Gastrocnemius medialis (tissue), 4 donors: ENCODE measurements at regions not wholly inside any gene's neighbourhood (a gene's known extent, or its start where the extent isn't known, plus 50 kb on each side); places are given as distances from the start of the nearest gene placed in this dataset.

Experiments
- ATAC-seq, 2 donors: fragments of 150-250 bp; one replicate each; pipeline ENCODE4 v1.9.1; 2016
- DNase-seq, 2 donors: peaks; one replicate each; pipeline ENCODE4 v3.0.0-alpha.2; 2019
- H3K27ac ChIP-seq, 4 donors: fragments of 200-600 bp; sonication (generic); 1 replicate in 1 of 4; 2 replicates in 3 of 4; pipeline ENCODE4 v1.5.1; 2016 to 2018; ENCODE audit warnings: mild to moderate bottlenecking in 2 of 4, moderate library complexity in 1 of 4
- H3K27me3 ChIP-seq, 3 donors: fragments of 200-600 bp; sonication (generic) in 2 of 3; 1 replicate in 1 of 3; 2 replicates in 2 of 3; pipeline versions ENCODE4 v1.5.1 to v1.6.0; 2016 to 2019; ENCODE audit warnings: mild to moderate bottlenecking in 1 of 3, moderate library complexity in 1 of 3
- H3K36me3 ChIP-seq, 2 donors: fragments of 200-600 bp; sonication (generic) in 1 of 2; one replicate each; pipeline ENCODE4 v1.5.1; 2017 to 2018
- H3K4me1 ChIP-seq, 2 donors: fragments of 200-600 bp; sonication (generic) in 1 of 2; one replicate each; pipeline ENCODE4 v1.5.1; 2016 to 2017; ENCODE audit warnings: mild to moderate bottlenecking in 2 of 2
- H3K4me3 ChIP-seq, 4 donors: fragments of 200-600 bp; sonication (generic) in 3 of 4; 1 replicate in 1 of 4; 2 replicates in 3 of 4; pipeline ENCODE4 v1.5.1; 2016 to 2019; ENCODE audit warnings: mild to moderate bottlenecking in 2 of 4
- H3K9me3 ChIP-seq, 3 donors: fragments of 200-600 bp; sonication (generic) in 2 of 3; 1 replicate in 1 of 3; 2 replicates in 2 of 3; pipeline ENCODE4 v1.5.1; 2016 to 2019
- POLR2A ChIP-seq, 2 donors: fragments of 450-650 bp; IDR thresholded peaks; one replicate each; pipeline ENCODE4 v1.6.1; 2017; ENCODE audit warnings: antibody characterized with exemption in 2 of 2, mild to moderate bottlenecking in 2 of 2, moderate library complexity in 2 of 2
- in situ Hi-C, 4 donors: fragments of 200-750 bp; cut with MboI; loops; one replicate each; pipeline versions ENCODE4 v1.15.0 to v1.8.0; 2017; ENCODE audit warnings: low sequenced_read_pairs in 4 of 4
- intact Hi-C: fragments of 100-400 bp; cut with DNase I; formaldehyde crosslinking; loops from one replicate; pipeline ENCODE4 v1.15.1; 2023; ENCODE audit warnings: low total_unique reads
- TF ChIP-seq, protein P1 (sequence below), 5 experiments: fragments of 450-650 bp in 3 of 5; fragments of 200-600 bp in 2 of 5; sonication (generic) in 2 of 5; IDR thresholded peaks in 4 of 5; conservative IDR thresholded peaks in 1 of 5; 1 replicate in 4 of 5; 2 replicates in 1 of 5; pipeline ENCODE4 v1.5.1; 2016 to 2019; ENCODE audit warnings: antibody characterized with exemption in 5 of 5, mild to moderate bottlenecking in 3 of 5, moderate library complexity in 3 of 5

DNA sequence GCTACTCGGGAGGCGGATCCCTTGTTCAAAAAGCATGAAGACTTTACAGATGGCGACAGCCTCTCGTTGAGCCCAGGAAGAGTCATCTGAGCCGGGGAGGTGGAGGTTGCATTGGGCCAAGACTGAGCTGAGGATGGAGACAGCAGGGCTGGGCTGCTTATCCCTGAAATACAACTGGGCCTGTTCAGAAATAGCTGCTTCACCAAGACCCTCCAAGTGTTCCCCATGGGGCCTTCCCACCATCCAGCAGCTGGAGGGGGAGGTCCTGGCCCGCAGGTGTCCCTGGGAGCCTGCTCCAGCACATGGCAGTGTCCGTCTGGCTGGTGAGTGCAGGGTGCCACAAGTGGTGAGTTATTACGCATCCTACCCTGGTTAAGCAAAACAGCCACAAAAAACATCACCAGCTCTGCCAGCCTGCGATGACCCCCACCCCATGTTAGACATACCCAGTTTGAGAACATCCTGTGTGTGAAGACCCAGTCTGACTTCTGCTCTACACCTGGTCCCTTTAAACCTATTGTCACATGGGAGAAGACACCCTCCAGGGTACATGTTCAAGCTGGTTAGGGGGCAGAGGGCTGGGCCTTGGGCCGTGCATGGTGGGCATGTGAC, 93.1 kb upstream of the TMPRSS2 start:
- ATAC-seq (no peak), DNase-seq (no peak)
- TF ChIP-seq POLR2A (IDR thresholded peaks at IDR 0.05), result no peak
- TF ChIP-seq, protein P1, sequence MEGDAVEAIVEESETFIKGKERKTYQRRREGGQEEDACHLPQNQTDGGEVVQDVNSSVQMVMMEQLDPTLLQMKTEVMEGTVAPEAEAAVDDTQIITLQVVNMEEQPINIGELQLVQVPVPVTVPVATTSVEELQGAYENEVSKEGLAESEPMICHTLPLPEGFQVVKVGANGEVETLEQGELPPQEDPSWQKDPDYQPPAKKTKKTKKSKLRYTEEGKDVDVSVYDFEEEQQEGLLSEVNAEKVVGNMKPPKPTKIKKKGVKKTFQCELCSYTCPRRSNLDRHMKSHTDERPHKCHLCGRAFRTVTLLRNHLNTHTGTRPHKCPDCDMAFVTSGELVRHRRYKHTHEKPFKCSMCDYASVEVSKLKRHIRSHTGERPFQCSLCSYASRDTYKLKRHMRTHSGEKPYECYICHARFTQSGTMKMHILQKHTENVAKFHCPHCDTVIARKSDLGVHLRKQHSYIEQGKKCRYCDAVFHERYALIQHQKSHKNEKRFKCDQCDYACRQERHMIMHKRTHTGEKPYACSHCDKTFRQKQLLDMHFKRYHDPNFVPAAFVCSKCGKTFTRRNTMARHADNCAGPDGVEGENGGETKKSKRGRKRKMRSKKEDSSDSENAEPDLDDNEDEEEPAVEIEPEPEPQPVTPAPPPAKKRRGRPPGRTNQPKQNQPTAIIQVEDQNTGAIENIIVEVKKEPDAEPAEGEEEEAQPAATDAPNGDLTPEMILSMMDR (IDR thresholded peaks at IDR 0.05 in 4 of 5, conservative IDR thresholded peaks at IDR 0.05 in 1 of 5), result no peak
- Histone ChIP-seq H3K27me3 (peaks cover 0 to 7% (median 0%) of the 10 kb centered on the region in 3 donors), H3K4me1 (no peaks in the 10 kb centered on the region), H3K27ac (no peak overlapping the region), H3K36me3 (no peaks in the 10 kb centered on the region), H3K9me3 (no peaks in the 10 kb centered on the region), H3K4me3 (no peak overlapping the region)
- in situ Hi-C loops (loop anchor here in 1 of 4 donors (25.0 kb wide), 1 partner anchor 511 kb away; no protein-coding TSS in a partner anchor), intact Hi-C loops (no loop called here)

DNA sequence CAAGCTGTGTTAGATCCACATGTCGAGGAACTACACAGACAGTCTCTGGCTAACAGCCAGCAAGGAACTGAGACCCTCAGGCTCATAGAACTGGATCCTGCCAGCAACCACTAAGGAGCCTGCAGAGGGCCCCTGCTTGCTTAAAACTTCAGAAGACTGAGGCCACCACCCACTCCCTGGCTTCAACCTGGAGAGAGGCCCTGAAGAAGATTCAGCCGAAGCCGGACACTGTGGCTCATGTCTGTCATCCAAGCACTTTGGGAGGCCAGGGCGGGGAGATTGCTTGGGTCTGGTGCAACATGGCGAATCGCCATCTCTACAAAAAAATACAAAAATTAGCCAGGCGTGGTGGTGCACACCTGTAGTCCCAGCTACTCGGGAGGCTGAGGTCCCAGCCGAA, 92.6 kb upstream of the TMPRSS2 start:
- no peak for ATAC-seq
- H3K4me1 ChIP-seq, result no peaks in the 10 kb centered on the region

DNA sequence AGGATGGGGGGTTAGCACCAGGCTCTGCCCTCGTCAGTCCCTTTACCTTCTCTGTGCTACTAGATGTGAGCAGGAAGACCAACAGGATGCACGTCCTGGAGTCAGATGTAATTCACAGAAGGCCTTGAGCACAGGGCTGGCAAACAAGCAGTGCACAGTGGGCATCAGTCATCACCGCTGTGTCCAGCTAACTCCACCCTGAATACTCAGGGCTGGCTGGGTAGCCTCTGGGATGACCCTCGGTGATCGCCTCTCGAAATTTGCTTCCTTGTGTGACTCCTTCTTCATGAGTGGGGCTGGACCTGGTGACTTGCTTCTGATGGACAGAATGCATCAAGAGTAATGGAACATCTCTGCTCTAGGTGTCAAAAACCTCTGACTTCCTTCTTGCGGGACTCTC, 92.2 kb upstream of the TMPRSS2 start:
- TF ChIP-seq, protein P1 (IDR thresholded peaks at IDR 0.05 in 4 of 5, conservative IDR thresholded peaks at IDR 0.05 in 1 of 5), result no peak
- TF ChIP-seq POLR2A (IDR thresholded peaks at IDR 0.05), result no peak
- Histone ChIP-seq H3K9me3 (no peaks in the 10 kb centered on the region), H3K27me3 (peaks cover 0 to 5% (median 0%) of the 10 kb centered on the region in 3 donors), H3K27ac (no peak overlapping the region), H3K36me3 (no peaks in the 10 kb centered on the region), H3K4me3 (no peak overlapping the region), H3K4me1 (no peaks in the 10 kb centered on the region)
- intact Hi-C loops (no loop called here), in situ Hi-C loops (loop anchor here in 1 of 4 donors (25.0 kb wide), 1 partner anchor 512 kb away; no protein-coding TSS in a partner anchor)
- ATAC-seq (no peak), DNase-seq (no peak)

More for the DNA sequence above, 92.6 kb upstream of the TMPRSS2 start:
- DNase-seq, result no peak
- no peaks in the 10 kb centered on the region for H3K36me3 ChIP-seq
- intact Hi-C loops, result no loop called here
- no peaks in the 10 kb centered on the region for H3K9me3 ChIP-seq
- no peak for TF ChIP-seq POLR2A (IDR thresholded peaks at IDR 0.05)
- TF ChIP-seq, protein P1 (IDR thresholded peaks at IDR 0.05 in 4 of 5, conservative IDR thresholded peaks at IDR 0.05 in 1 of 5), result no peak
- H3K27me3 ChIP-seq, result peaks cover 0 to 5% (median 0%) of the 10 kb centered on the region in 3 donors
- H3K4me3 ChIP-seq, result no peak overlapping the region
- no peak overlapping the region for H3K27ac ChIP-seq
- in situ Hi-C loops, result loop anchor here in 1 of 4 donors (25.0 kb wide), 1 partner anchor 512 kb away; no protein-coding TSS in a partner anchor

DNA sequence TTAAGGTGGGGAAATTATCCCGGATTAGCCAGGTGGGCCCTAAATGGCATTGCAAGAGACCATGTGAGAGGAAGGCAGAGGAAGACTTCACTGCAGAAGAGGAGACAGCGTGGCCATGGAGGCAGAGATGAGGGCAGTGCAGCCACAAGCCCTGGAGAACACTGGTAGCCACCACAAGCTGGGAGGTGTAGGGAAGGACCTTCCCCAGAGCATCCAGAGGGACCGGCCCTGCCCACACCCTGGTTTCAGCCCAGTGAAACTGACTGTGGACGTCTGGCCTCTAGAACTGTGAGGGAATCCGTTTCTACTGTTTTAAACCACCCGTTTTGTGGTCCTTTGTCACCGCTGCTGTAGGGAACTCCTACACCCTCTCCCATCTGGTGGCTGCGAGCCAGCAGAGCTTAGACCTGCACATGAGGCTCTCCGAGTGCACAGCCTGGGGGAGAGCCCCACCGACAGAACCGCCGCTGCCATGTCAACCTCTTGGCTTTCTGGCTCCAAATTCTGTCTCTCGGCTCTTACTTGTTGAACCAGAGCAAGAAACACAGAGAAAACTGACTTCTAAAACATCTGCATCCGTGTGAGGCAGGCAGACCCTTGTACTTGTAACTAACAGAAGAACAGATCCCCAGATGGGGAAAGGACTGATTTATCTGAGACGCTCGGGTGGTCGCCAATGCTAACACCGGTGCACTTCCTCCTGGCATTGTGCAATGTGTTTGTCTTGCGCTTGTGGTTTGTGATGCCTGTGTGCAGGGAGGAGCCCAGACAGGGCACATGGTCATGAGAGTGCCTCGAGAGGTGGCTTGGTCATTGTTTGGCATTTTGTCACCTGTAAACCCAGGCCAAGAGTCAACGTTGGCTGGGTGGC, 90.8 kb upstream of the TMPRSS2 start:
- Histone ChIP-seq H3K27ac (no peak overlapping the region), H3K36me3 (no peaks in the 10 kb centered on the region), H3K27me3 (no peaks in the 10 kb centered on the region), H3K9me3 (no peaks in the 10 kb centered on the region), H3K4me3 (no peak overlapping the region), H3K4me1 (no peaks in the 10 kb centered on the region)
- ATAC-seq, result no peak
- no peak for DNase-seq
- intact Hi-C loops (no loop called here), in situ Hi-C loops (loop anchor here in 1 of 4 donors (25.0 kb wide), 1 partner anchor 111 kb away; no protein-coding TSS in a partner anchor)
- TF ChIP-seq, protein P1 (IDR thresholded peaks at IDR 0.05 in 4 of 5, conservative IDR thresholded peaks at IDR 0.05 in 1 of 5), result no peak
- TF ChIP-seq POLR2A (IDR thresholded peaks at IDR 0.05), result no peak
